ENCODE measurements at regions not wholly inside any gene's neighbourhood (a gene's known extent, or its start where the extent isn't known, plus 50 kb on each side); places are given as distances from the start of the nearest gene placed in this dataset.

GRCh38 chr2:153189091-153189888, 289.3 kb downstream of the RPRM start:
- Mint-ChIP-seq H3K9me3 (ENCODE audit: unreplicated experiment) (no peaks in the 10 kb centered on the region), H3K36me3 (ENCODE audit: low read depth, unreplicated experiment) (no peaks in the 10 kb centered on the region), H3K4me3 (ENCODE audit: unreplicated experiment) (no peak overlapping the region), H3K27me3 (ENCODE audit: unreplicated experiment) (no peaks in the 10 kb centered on the region), H3K4me1 (ENCODE audit: unreplicated experiment) (no peaks in the 10 kb centered on the region), H3K27ac (ENCODE audit: unreplicated experiment) (no peak overlapping the region)
- no peak for DNase-seq (ENCODE audit: low spot score)
- no peak for TF ChIP-seq CTCF (IDR thresholded peaks at IDR 0.05; ENCODE audit: unreplicated experiment)

DNA sequence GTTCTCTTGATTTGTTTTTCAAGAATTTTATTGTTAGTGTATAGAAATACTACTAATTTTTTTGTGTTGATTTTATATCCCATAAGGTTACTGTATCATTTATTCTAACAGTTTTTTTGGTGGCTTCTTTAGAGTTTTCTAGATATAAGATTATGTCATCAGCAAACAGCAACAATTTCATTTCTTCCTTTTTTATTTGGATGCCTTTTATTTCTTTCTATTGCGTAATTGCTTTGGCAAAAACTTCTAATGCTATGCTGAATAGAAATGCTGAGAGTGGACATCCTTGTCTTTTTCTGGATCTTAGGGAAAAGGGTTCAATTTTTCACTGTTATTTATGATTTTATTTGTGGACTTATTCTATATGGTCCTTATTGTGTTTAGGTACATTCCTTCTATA, 298.8 kb downstream of the RPRM start:
- Mint-ChIP-seq H3K27me3 (ENCODE audit: unreplicated experiment) (no peaks in the 10 kb centered on the region), H3K9me3 (ENCODE audit: unreplicated experiment) (no peaks in the 10 kb centered on the region), H3K4me1 (ENCODE audit: unreplicated experiment) (no peaks in the 10 kb centered on the region), H3K36me3 (ENCODE audit: low read depth, unreplicated experiment) (no peaks in the 10 kb centered on the region), H3K27ac (ENCODE audit: unreplicated experiment) (no peak overlapping the region), H3K4me3 (ENCODE audit: unreplicated experiment) (no peak overlapping the region)
- no peak for TF ChIP-seq CTCF (IDR thresholded peaks at IDR 0.05; ENCODE audit: unreplicated experiment)
- no peak for DNase-seq (ENCODE audit: low spot score)

DNA sequence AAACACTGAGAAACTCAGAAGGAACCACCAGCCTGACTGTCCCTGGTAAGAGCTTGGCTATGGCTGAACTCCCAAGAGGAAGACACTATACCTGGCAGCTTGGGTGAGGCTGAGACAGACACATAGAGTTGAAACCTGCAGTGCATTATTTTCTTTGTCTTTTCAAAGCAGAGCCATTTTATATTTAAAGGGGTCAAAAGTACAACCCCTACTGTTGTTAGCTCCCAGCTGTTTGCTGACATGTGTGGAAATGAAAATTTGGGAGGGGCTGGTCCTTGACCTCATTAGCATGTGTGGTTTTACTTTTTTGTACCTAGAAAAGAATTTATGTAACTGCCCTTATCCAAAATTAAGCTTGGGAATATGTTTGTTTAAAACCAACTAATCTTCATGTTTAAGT, 309.0 kb downstream of the RPRM start:
- no peaks in the 10 kb centered on the region for H3K9me3 Mint-ChIP-seq (ENCODE audit: unreplicated experiment)
- DNase-seq (ENCODE audit: low spot score), result no peak

GRCh38 chr2:153165021-153165420, 313.5 kb downstream of the RPRM start:
- no peak for DNase-seq (ENCODE audit: low spot score)
- no peak for TF ChIP-seq CTCF (IDR thresholded peaks at IDR 0.05; ENCODE audit: unreplicated experiment)
- Mint-ChIP-seq H3K4me3 (ENCODE audit: unreplicated experiment) (no peak overlapping the region), H3K9me3 (ENCODE audit: unreplicated experiment) (no peaks in the 10 kb centered on the region), H3K4me1 (ENCODE audit: unreplicated experiment) (no peaks in the 10 kb centered on the region), H3K27me3 (ENCODE audit: unreplicated experiment) (no peaks in the 10 kb centered on the region), H3K36me3 (ENCODE audit: low read depth, unreplicated experiment) (no peaks in the 10 kb centered on the region), H3K27ac (ENCODE audit: unreplicated experiment) (no peak overlapping the region)

More for the DNA sequence above, 309.0 kb downstream of the RPRM start:
- no peaks in the 10 kb centered on the region for H3K27me3 Mint-ChIP-seq (ENCODE audit: unreplicated experiment)
- H3K4me1 Mint-ChIP-seq (ENCODE audit: unreplicated experiment), result no peaks in the 10 kb centered on the region
- TF ChIP-seq CTCF (IDR thresholded peaks at IDR 0.05; ENCODE audit: unreplicated experiment), result no peak
- no peak overlapping the region for H3K4me3 Mint-ChIP-seq (ENCODE audit: unreplicated experiment)
- no peaks in the 10 kb centered on the region for H3K36me3 Mint-ChIP-seq (ENCODE audit: low read depth, unreplicated experiment)
- H3K27ac Mint-ChIP-seq (ENCODE audit: unreplicated experiment), result no peak overlapping the region

DNA sequence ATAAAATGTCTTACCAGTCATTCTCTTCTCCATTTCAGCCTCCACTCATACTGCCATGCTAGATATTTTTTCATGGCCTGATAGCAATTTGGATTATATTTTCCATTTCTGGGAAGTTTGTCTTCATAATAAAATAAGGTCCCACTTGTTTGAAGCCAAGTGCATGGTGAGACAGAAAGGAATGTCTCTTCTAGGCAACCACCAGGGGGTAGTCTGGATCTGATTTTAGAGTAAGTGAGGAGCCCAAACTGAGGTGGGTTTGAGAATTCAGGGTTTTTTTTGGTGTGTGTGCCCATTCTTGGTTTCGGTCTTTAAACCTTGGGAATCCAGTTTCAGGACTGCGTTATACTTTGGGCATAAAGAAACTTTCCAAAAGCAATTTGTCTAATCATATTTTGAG, 315.5 kb downstream of the RPRM start:
- no peaks in the 10 kb centered on the region for H3K36me3 Mint-ChIP-seq (ENCODE audit: low read depth, unreplicated experiment)
- H3K4me1 Mint-ChIP-seq (ENCODE audit: unreplicated experiment), result no peaks in the 10 kb centered on the region
- peak; percentile 64 for DNase-seq (ENCODE audit: low spot score)
- H3K4me3 Mint-ChIP-seq (ENCODE audit: unreplicated experiment), result no peak overlapping the region
- TF ChIP-seq CTCF (IDR thresholded peaks at IDR 0.05; ENCODE audit: unreplicated experiment), result peak; percentile 82
- H3K27me3 Mint-ChIP-seq (ENCODE audit: unreplicated experiment), result no peaks in the 10 kb centered on the region
- H3K9me3 Mint-ChIP-seq (ENCODE audit: unreplicated experiment), result no peaks in the 10 kb centered on the region
- H3K27ac Mint-ChIP-seq (ENCODE audit: unreplicated experiment), result no peak overlapping the region
